SK-N-MC (cell line): ENCODE measurements at regions not wholly inside any gene's neighbourhood (a gene's known extent, or its start where the extent isn't known, plus 50 kb on each side); places are given as distances from the start of the nearest gene placed in this dataset.
"Not testable (repeated sequence)": the region's sequence is repeated elsewhere in the genome, so short reads cannot be mapped to it uniquely, and the experiment has no call there.

Experiments used
- EZH2 ChIP-seq: fragments of 200-600 bp; sonication (generic); IDR thresholded peaks from one replicate; pipeline ENCODE4 v1.6.1; 2017; ENCODE audit warnings: antibody characterized with exemption
- POLR2AphosphoS5 ChIP-seq: IDR thresholded peaks from 2 replicates; pipeline ENCODE4 v1.6.1; 2012; ENCODE audit warnings: mild to moderate bottlenecking, low read depth, low read length, borderline replicate concordance

DNA sequence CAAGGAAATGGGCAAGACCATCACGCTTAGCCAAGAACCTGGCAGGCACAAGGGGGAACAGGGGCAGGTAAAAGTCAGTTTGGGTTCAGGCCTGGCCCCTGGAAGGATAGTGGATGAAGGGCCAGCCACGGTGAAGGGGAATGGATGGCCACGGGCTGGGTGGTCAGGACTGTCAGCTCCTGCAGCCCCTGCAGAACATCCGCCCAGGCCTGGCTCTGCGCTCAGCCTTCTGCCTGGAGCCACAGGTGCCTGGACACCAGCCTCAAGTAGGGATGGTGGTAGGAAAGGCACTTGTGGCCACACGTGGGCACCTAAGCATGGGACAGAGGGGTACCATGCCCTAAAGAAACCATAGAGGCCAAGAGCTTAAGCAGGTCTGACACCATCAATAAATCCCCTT, 143.0 kb downstream of the TBC1D2B start:
- not testable (repeated sequence) for TF ChIP-seq EZH2, POLR2AphosphoS5
